ENCODE measurements at regions not wholly inside any gene's neighbourhood (a gene's known extent, or its start where the extent isn't known, plus 50 kb on each side); places are given as distances from the start of the nearest gene placed in this dataset.

GRCh38 chr5:68467208-68467607 is 251.7 kb downstream of the PIK3R1 start:
- intact Hi-C loops (cut with micrococcal nuclease), result no loop called here

- intact Hi-C loops (cut with micrococcal nuclease), result no loop called here
Measured at GRCh38 chr5:68467794-68468193, 252.2 kb downstream of the PIK3R1 start.

- intact Hi-C loops (cut with micrococcal nuclease), result no loop called here
Measured at GRCh38 chr5:68468322-68468721, 252.8 kb downstream of the PIK3R1 start.

- intact Hi-C loops (cut with micrococcal nuclease), result no loop called here
Measured at GRCh38 chr5:68475476-68475983, 260.0 kb downstream of the PIK3R1 start.

GRCh38 chr5:68476854-68477253 is 261.3 kb downstream of the PIK3R1 start:
- intact Hi-C loops (cut with micrococcal nuclease), result no loop called here

- intact Hi-C loops (cut with micrococcal nuclease), result no loop called here
Measured at GRCh38 chr5:68478301-68479095, 262.9 kb downstream of the PIK3R1 start.

- intact Hi-C loops (cut with micrococcal nuclease), result no loop called here
Measured at GRCh38 chr5:68479524-68479923, 264.0 kb downstream of the PIK3R1 start.

GRCh38 chr5:68480335-68480940 is 264.9 kb downstream of the PIK3R1 start:
- intact Hi-C loops (cut with micrococcal nuclease), result loop anchor here (10.0 kb wide), 1 partner anchor 174 kb away; no protein-coding TSS in a partner anchor

GRCh38 chr5:68482199-68482598 is 266.6 kb downstream of the PIK3R1 start:
- intact Hi-C loops (cut with micrococcal nuclease), result loop anchor here (10.0 kb wide), 1 partner anchor 173 kb away; no protein-coding TSS in a partner anchor

GRCh38 chr5:68484307-68485068 is 268.9 kb downstream of the PIK3R1 start:
- intact Hi-C loops (cut with micrococcal nuclease), result loop anchor here (10.0 kb wide), 1 partner anchor 170 kb away; no protein-coding TSS in a partner anchor

- intact Hi-C loops (cut with micrococcal nuclease), result loop anchor here (10.0 kb wide), 1 partner anchor 165 kb away; no protein-coding TSS in a partner anchor
Measured at GRCh38 chr5:68489556-68489955, 274.0 kb downstream of the PIK3R1 start.

- intact Hi-C loops (cut with micrococcal nuclease), result no loop called here
Measured at GRCh38 chr5:68490406-68490805, 274.9 kb downstream of the PIK3R1 start.

- intact Hi-C loops (cut with micrococcal nuclease), result no loop called here
Measured at GRCh38 chr5:68494771-68495170, 279.2 kb downstream of the PIK3R1 start.

GRCh38 chr5:68499987-68500386 is 284.4 kb downstream of the PIK3R1 start:
- intact Hi-C loops (cut with micrococcal nuclease), result no loop called here

GRCh38 chr5:68500813-68501212 is 285.3 kb downstream of the PIK3R1 start:
- intact Hi-C loops (cut with micrococcal nuclease), result no loop called here

GRCh38 chr5:68502531-68502930 is 287.0 kb downstream of the PIK3R1 start:
- intact Hi-C loops (cut with micrococcal nuclease), result no loop called here

GRCh38 chr5:68504306-68504705 is 288.8 kb downstream of the PIK3R1 start:
- intact Hi-C loops (cut with micrococcal nuclease), result no loop called here

- intact Hi-C loops (cut with micrococcal nuclease), result no loop called here
Measured at GRCh38 chr5:68505917-68506860, 290.6 kb downstream of the PIK3R1 start.

GRCh38 chr5:68515514-68515913 is 300.0 kb downstream of the PIK3R1 start:
- intact Hi-C loops (cut with micrococcal nuclease), result no loop called here

- intact Hi-C loops (cut with micrococcal nuclease), result no loop called here
Measured at GRCh38 chr5:68518286-68518685, 302.7 kb downstream of the PIK3R1 start.

GRCh38 chr5:68519143-68519542 is 303.6 kb downstream of the PIK3R1 start:
- intact Hi-C loops (cut with micrococcal nuclease), result no loop called here
